ENCODE measurements at regions not wholly inside any gene's neighbourhood (a gene's known extent, or its start where the extent isn't known, plus 50 kb on each side); places are given as distances from the start of the nearest gene placed in this dataset.

GRCh38 chr10:117486606-117487005 lies 55.9 kb upstream of the EMX2 start:
- TF ChIP-seq E2F5 (CRISPR knock-in tag; conservative IDR thresholded peaks at IDR 0.05) = no peak
- TF ChIP-seq SMAD9 (CRISPR knock-in tag; IDR thresholded peaks at IDR 0.05) = no peak

Data from HepG2 (cell line).